Neural cell (in vitro differentiated cells): ENCODE measurements at regions not wholly inside any gene's neighbourhood (a gene's known extent, or its start where the extent isn't known, plus 50 kb on each side); places are given as distances from the start of the nearest gene placed in this dataset.

Experiments
- H2AFZ ChIP-seq: fragments of 200-600, 300-800 bp; sonication (generic), shearing (Covaris generic); 2 replicates; pipeline ENCODE4 v1.6.0; 2014; ENCODE audit warnings: low read depth, mild to moderate bottlenecking, antibody characterized with exemption, low read length, moderate library complexity
- H3F3A ChIP-seq: fragments of 200-600 bp; shearing (Covaris generic); 2 replicates; pipeline ENCODE4 v1.6.1; 2016; ENCODE audit warnings: mild to moderate bottlenecking, moderate library complexity, mixed read lengths, antibody characterized with exemption, low read length; ENCODE audit not compliant: insufficient read depth, poor library complexity, severe bottlenecking
- H3K27ac ChIP-seq: fragments of 200-600, 300-800 bp; sonication (generic), shearing (Covaris generic); 2 replicates; pipeline ENCODE4 v1.5.1; 2014; ENCODE audit warnings: mild to moderate bottlenecking, low read length, moderate library complexity
- H3K27me3 ChIP-seq: fragments of 300-800, 200-600 bp; sonication (generic), shearing (Covaris generic); 2 replicates; pipeline ENCODE4 v1.6.0; 2014; ENCODE audit warnings: mild to moderate bottlenecking, low read depth, low read length, moderate library complexity; ENCODE audit not compliant: insufficient read depth
- H3K36me3 ChIP-seq: fragments of 300-800, 200-600 bp; sonication (generic), shearing (Covaris generic); 2 replicates; pipeline ENCODE4 v1.5.1; 2014; ENCODE audit warnings: mild to moderate bottlenecking, antibody characterized with exemption, low read length, moderate library complexity; ENCODE audit not compliant: insufficient read depth
- H3K4me2 ChIP-seq: fragments of 300-800, 200-600 bp; sonication (generic), shearing (Covaris generic); 2 replicates; pipeline ENCODE4 v1.6.0; 2014; ENCODE audit warnings: mild to moderate bottlenecking, low read length
- H3K4me3 ChIP-seq: fragments of 300-800, 200-600 bp; sonication (generic), shearing (Covaris generic); 2 replicates; pipeline ENCODE4 v1.5.1; 2014; ENCODE audit warnings: mild to moderate bottlenecking, low read length, moderate library complexity
- H3K79me2 ChIP-seq: fragments of 200-600 bp; shearing (Covaris generic); replicated peaks from 2 replicates; pipeline ENCODE4 v1.6.0; 2014; ENCODE audit warnings: mild to moderate bottlenecking, low read length, moderate library complexity; ENCODE audit not compliant: insufficient read depth
- H3K9ac ChIP-seq: fragments of 300-800, 200-600 bp; sonication (generic), shearing (Covaris generic); 2 replicates; pipeline ENCODE4 v1.6.1; 2016; ENCODE audit warnings: mild to moderate bottlenecking, low read length, mixed read lengths
- H3K9me2 ChIP-seq: fragments of 200-600 bp; shearing (Covaris generic); 2 replicates; pipeline ENCODE4 v1.6.1; 2016; ENCODE audit warnings: mild to moderate bottlenecking, low read length, mixed read lengths; ENCODE audit not compliant: insufficient read depth
- H3K9me3 ChIP-seq: fragments of 200-600, 300-800 bp; sonication (generic), shearing (Covaris generic); 2 replicates; pipeline ENCODE4 v1.6.1; 2016; ENCODE audit warnings: mild to moderate bottlenecking, mixed run types, low read length, moderate library complexity, mixed read lengths
- H4K20me1 ChIP-seq: fragments of 200-600 bp; shearing (Covaris generic); 2 replicates; pipeline ENCODE4 v1.6.1; 2016; ENCODE audit warnings: mild to moderate bottlenecking, mixed run types; ENCODE audit not compliant: insufficient read depth
- EP300 ChIP-seq: fragments of 450-650 bp; conservative IDR thresholded peaks from 2 replicates; pipeline ENCODE4 v1.6.1; 2014; ENCODE audit warnings: antibody characterized with exemption, mild to moderate bottlenecking, moderate library complexity; ENCODE audit not compliant: poor library complexity, severe bottlenecking
- EZH2 ChIP-seq: fragments of 200-600, 300-800 bp; shearing (Covaris generic), sonication (generic); IDR thresholded peaks from 2 replicates; pipeline ENCODE4 v1.6.1; 2014; ENCODE audit warnings: antibody characterized with exemption, low read length, borderline replicate concordance, mild to moderate bottlenecking; ENCODE audit not compliant: insufficient read depth, poor library complexity, severe bottlenecking
- MXI1 ChIP-seq: fragments of 450-650 bp; conservative IDR thresholded peaks from 2 replicates; pipeline ENCODE4 v1.6.1; 2014; ENCODE audit warnings: antibody characterized with exemption, mild to moderate bottlenecking; ENCODE audit not compliant: poor library complexity, severe bottlenecking
- POLR2AphosphoS5 ChIP-seq: IDR thresholded peaks from 2 replicates; pipeline ENCODE4 v1.6.1; 2012
- RAD21 ChIP-seq: fragments of 450-650 bp; conservative IDR thresholded peaks from 2 replicates; pipeline ENCODE4 v1.6.1; 2014; ENCODE audit warnings: antibody characterized with exemption, mild to moderate bottlenecking, moderate library complexity
- REST ChIP-seq: IDR thresholded peaks from 2 replicates; pipeline ENCODE4 v1.6.1; 2012; ENCODE audit warnings: borderline replicate concordance
- SMC3 ChIP-seq: fragments of 450-650 bp; conservative IDR thresholded peaks from 2 replicates; pipeline ENCODE4 v1.6.1; 2014; ENCODE audit warnings: antibody characterized with exemption, mild to moderate bottlenecking, moderate library complexity; ENCODE audit not compliant: poor library complexity
- TAF1 ChIP-seq: IDR thresholded peaks from 2 replicates; pipeline ENCODE4 v1.6.1; 2012; ENCODE audit warnings: low read depth
- TF ChIP-seq, protein P1 (sequence below): fragments of 450-650 bp; IDR thresholded peaks from 2 replicates; pipeline ENCODE4 v1.5.1; 2014; ENCODE audit warnings: antibody characterized with exemption, mild to moderate bottlenecking, moderate library complexity; ENCODE audit not compliant: poor library complexity, severe bottlenecking

DNA sequence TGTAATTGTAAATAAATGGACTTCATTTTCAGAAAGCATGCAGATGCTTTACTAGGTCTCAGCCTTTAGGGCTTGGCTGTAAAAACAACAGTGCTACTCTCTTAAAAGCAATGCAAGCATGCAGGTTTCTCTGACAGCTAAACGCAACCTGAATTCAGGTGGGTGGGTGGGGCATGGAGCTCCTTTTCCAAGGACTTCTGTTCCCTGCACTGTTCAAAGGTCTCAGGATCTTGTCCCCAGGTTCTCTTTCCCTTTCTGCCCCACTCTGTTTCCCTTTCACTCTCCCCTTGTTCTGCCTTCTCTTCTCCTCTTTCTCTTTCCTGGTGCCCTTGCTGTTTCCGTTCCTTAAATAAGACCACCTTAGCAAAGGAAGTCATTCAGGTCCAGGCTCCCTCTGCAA is 1527.5 kb upstream of the SLC10A2 start:
- Histone ChIP-seq H3K36me3 (no peaks in the 10 kb centered on the region), H3K9ac (no peak overlapping the region), H3K4me2 (no peak overlapping the region), H3K9me3 (no peaks in the 10 kb centered on the region), H3F3A (no peaks in the 10 kb centered on the region), H3K27me3 (no peaks in the 10 kb centered on the region), H3K9me2 (no peaks in the 10 kb centered on the region), H3K79me2 (no peaks in the 10 kb centered on the region), H4K20me1 (no peaks in the 10 kb centered on the region), H3K27ac (no peak overlapping the region), H2AFZ (no peak overlapping the region), H3K4me3 (no peak overlapping the region)
- TF ChIP-seq POLR2AphosphoS5 (no peak), REST (no peak), RAD21 (no peak), MXI1 (no peak), EP300 (no peak), TAF1 (no peak), SMC3 (no peak), EZH2 (no peak)
- TF ChIP-seq, protein P1, sequence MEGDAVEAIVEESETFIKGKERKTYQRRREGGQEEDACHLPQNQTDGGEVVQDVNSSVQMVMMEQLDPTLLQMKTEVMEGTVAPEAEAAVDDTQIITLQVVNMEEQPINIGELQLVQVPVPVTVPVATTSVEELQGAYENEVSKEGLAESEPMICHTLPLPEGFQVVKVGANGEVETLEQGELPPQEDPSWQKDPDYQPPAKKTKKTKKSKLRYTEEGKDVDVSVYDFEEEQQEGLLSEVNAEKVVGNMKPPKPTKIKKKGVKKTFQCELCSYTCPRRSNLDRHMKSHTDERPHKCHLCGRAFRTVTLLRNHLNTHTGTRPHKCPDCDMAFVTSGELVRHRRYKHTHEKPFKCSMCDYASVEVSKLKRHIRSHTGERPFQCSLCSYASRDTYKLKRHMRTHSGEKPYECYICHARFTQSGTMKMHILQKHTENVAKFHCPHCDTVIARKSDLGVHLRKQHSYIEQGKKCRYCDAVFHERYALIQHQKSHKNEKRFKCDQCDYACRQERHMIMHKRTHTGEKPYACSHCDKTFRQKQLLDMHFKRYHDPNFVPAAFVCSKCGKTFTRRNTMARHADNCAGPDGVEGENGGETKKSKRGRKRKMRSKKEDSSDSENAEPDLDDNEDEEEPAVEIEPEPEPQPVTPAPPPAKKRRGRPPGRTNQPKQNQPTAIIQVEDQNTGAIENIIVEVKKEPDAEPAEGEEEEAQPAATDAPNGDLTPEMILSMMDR, result no peak

DNA sequence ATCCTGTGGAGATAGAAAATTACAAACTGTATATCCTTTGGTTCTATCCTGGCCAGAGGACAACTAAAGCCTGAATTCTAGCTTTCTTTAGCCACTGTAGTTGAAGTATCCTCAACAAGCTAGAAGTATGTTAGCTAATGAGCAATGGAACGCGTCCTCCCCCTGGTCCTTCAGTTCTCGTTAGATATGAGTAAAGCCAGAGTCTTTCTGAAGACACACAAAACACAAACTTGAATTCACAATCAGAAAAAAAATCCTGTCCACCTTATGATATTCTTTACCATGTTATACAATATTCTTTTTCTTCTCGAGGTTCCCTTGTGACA is 1527.0 kb upstream of the SLC10A2 start:
- Histone ChIP-seq H3K9me2 (no peaks in the 10 kb centered on the region), H3K27me3 (no peaks in the 10 kb centered on the region), H3K36me3 (no peaks in the 10 kb centered on the region), H3K9me3 (no peaks in the 10 kb centered on the region), H3F3A (no peaks in the 10 kb centered on the region), H3K79me2 (no peaks in the 10 kb centered on the region), H3K4me2 (no peak overlapping the region), H3K9ac (no peak overlapping the region), H2AFZ (no peak overlapping the region), H3K4me3 (no peak overlapping the region), H3K27ac (no peak overlapping the region), H4K20me1 (no peaks in the 10 kb centered on the region)
- no peak for TF ChIP-seq RAD21
- no peak for TF ChIP-seq REST
- no peak for TF ChIP-seq TAF1
- TF ChIP-seq SMC3, result no peak
- TF ChIP-seq, protein P1, result no peak
- no peak for TF ChIP-seq EZH2
- no peak for TF ChIP-seq MXI1
- TF ChIP-seq POLR2AphosphoS5, result no peak
- TF ChIP-seq EP300, result no peak
